K562 (cell line): ENCODE measurements at regions not wholly inside any gene's neighbourhood (a gene's known extent, or its start where the extent isn't known, plus 50 kb on each side); places are given as distances from the start of the nearest gene placed in this dataset.

Experiments
- TBP ChIP-seq: optimal IDR thresholded peaks from 2 replicates; pipeline ENCODE3; 2011; ENCODE audit warnings: low read depth, low read length, improper control_type of control experiment
- ZNF695 ChIP-seq: fragments of 450-650 bp; formaldehyde crosslinking; IDR thresholded peaks from 2 replicates; pipeline ENCODE4 v1.4.0; 2020; ENCODE audit warnings: mild to moderate bottlenecking, moderate library complexity

DNA sequence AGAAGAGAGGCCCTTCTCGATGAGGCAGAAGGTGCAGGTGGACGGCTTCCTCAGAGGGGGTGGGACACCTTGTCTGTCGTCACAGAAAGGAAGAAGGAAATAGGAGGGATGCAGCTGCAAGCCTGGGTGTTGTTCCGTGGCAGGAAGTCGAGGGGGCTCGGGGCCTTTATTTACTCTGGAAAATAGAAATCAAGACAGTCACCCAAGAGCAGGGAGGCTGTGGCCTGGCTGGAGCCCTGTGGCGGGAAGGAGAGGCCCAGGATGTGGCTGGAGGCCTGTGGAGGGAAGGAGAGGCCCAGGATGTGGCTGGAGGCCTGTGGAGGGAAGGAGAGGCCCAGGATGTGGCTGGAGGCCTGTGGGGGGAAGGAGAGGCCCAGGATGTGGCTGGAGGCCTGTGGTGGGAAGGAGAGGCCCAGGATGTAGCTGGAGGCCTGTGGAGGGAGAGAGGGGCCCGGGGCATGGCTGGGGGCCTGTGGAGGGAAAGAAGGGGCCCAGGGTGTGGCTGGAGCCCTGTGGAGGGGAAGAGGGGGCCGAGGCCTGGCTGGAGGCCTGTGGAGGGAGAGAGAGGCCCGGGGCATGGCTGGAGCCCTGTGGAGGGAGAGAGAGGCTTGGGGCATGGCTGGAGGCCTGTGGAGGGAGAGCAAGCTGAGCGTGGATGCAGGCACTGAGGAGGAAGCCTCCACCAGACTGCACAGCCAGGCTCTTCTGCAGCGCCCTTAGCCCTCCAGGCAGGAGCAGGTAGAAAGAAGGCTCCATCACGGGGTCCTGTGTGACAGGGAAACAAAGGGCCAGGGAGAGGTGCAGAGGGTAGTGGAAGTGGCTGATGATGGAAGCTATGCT, 97.3 kb upstream of the SFMBT2 start:
- TF ChIP-seq ZNF695 (no peak), TBP (no peak)
